ENCODE measurements at regions not wholly inside any gene's neighbourhood (a gene's known extent, or its start where the extent isn't known, plus 50 kb on each side); places are given as distances from the start of the nearest gene placed in this dataset.

GRCh38 chr12:107248187-107248586 lies 154.8 kb upstream of the CRY1 start:
- TF ChIP-seq CTCF (IDR thresholded peaks at IDR 0.05) (no peak), POLR2A (IDR thresholded peaks at IDR 0.05) (no peak)

Data from esophagus squamous epithelium (tissue), 4 donors.